ENCODE measurements at regions not wholly inside any gene's neighbourhood (a gene's known extent, or its start where the extent isn't known, plus 50 kb on each side); places are given as distances from the start of the nearest gene placed in this dataset.

DNA sequence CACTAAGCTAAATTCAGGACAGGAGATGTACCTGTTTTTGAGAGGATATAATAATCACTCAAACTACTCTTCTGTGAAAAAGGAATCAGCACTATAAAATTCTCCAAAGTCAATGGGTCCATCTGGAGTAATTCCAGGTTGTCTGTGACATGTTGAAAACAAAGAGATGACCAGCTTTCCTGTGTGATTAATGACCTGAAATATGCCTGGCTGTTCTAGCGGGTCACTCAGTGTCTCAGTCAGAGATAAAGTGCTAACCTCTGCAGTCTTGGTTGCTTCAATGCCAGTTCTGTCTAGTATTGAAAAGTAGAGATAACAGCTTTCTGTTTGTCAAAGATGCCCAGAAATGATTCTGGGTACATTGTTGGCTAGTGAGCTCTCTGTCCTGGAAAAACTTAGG lies 722.6 kb upstream of the TENM4 start:
- CTCF ChIA-PET, result no interaction called here
- intact Hi-C loops (cut with micrococcal nuclease), result no loop called here
- POLR2A ChIA-PET, result no interaction called here

More for the DNA sequence above, 722.6 kb upstream of the TENM4 start:
- Histone ChIP-seq H3K4me3 (replicated peaks in 1 of 3; ENCODE audit: insufficient read depth in 1 of 3, low read depth in 1 of 3, low read length in 3 of 3) (no peak overlapping the region), H3K9me1 (replicated peaks; ENCODE audit: control insufficient read depth, extremely low read depth, insufficient read depth, low read length) (no peaks in the 10 kb centered on the region), H3K4me2 (ENCODE audit: insufficient read depth, low read length) (no peak overlapping the region), H3K9ac (replicated peaks; ENCODE audit: extremely low read depth, insufficient read depth, low read length) (no peak overlapping the region), H3K27me3 (ENCODE audit: control insufficient read depth in 2 of 2, insufficient read depth in 2 of 2, low read length in 2 of 2) (no peaks in the 10 kb centered on the region), H4K20me1 (replicated peaks; ENCODE audit: control insufficient read depth, extremely low read depth, insufficient read depth, low read length) (no peaks in the 10 kb centered on the region), H3K36me3 (ENCODE audit: control insufficient read depth in 2 of 2, extremely low read depth in 1 of 2, insufficient read depth in 2 of 2, low read length in 2 of 2) (no peaks in the 10 kb centered on the region), H3K27ac (ENCODE audit: insufficient read depth, low read depth, low read length) (no peak overlapping the region), H3K4me1 (ENCODE audit: control insufficient read depth, extremely low read depth, insufficient read depth, low read length) (no peaks in the 10 kb centered on the region), H2AFZ (ENCODE audit: low read depth, low read length) (no peak overlapping the region), H3K9me3 (replicated peaks; ENCODE audit: control insufficient read depth, insufficient read depth, low read length) (no peaks in the 10 kb centered on the region), H3K79me2 (ENCODE audit: control insufficient read depth, insufficient read depth, low read length) (no peaks in the 10 kb centered on the region)
- no peak for DNase-seq (ENCODE audit: low read depth, low spot score)
- FAIRE-seq, result no peak
- dilution Hi-C loops (cut with MboI; ENCODE audit: extremely low pct_ligation_motif_present, low sequenced_read_pairs), result no loop called here
- no TSS peak for BruUV-seq (replicated peaks)
- TF ChIP-seq MYC (IDR thresholded peaks at IDR 0.05; ENCODE audit: low read depth, low read length) (no peak), POLR2A (IDR thresholded peaks at IDR 0.05; ENCODE audit: low read depth, low read length) (no peak), CTCF (IDR thresholded peaks at IDR 0.05; ENCODE audit: extremely low read depth in 1 of 2, insufficient read depth in 1 of 2, low read depth in 1 of 2, low read length in 2 of 2) (no peak), EZH2 (IDR thresholded peaks at IDR 0.05; ENCODE audit: borderline replicate concordance, low read depth, low read length, severe bottlenecking) (no peak), POLR2AphosphoS5 (IDR thresholded peaks at IDR 0.05; ENCODE audit: insufficient read depth, low read depth, low read length) (no peak), GATA2 (IDR thresholded peaks at IDR 0.05; ENCODE audit: insufficient read depth, insufficient read length, low read depth, low read length) (no peak), JUN (IDR thresholded peaks at IDR 0.05; ENCODE audit: borderline replicate concordance, insufficient read depth, insufficient read length, low read depth) (no peak), MAX (IDR thresholded peaks at IDR 0.05; ENCODE audit: insufficient read depth, insufficient read length) (no peak), FOS (IDR thresholded peaks at IDR 0.05; ENCODE audit: borderline replicate concordance, insufficient read depth, low read length) (no peak)
